HFFc6 (cell line): ENCODE measurements at regions not wholly inside any gene's neighbourhood (a gene's known extent, or its start where the extent isn't known, plus 50 kb on each side); places are given as distances from the start of the nearest gene placed in this dataset.

Experiments
- DNase-seq: peaks from one replicate; pipeline ENCODE4 v3.0.0-alpha.2; 2018
- H3K27ac Mint-ChIP-seq: 2 replicates; pipeline ENCODE4 v1.8.0; 2020; ENCODE audit warnings: mild to moderate bottlenecking, mixed read lengths
- H3K27me3 Mint-ChIP-seq: 2 replicates; pipeline ENCODE4 v1.8.0; 2021; ENCODE audit warnings: mild to moderate bottlenecking, moderate library complexity, mixed read lengths; ENCODE audit not compliant: insufficient read depth
- H3K36me3 Mint-ChIP-seq: 2 replicates; pipeline ENCODE4 v1.8.0; 2021; ENCODE audit warnings: low read depth, mixed read lengths
- H3K4me1 Mint-ChIP-seq: 2 replicates; pipeline ENCODE4 v1.8.0; 2020; ENCODE audit warnings: low read depth, mixed read lengths
- H3K4me3 Mint-ChIP-seq: 2 replicates; pipeline ENCODE4 v1.8.0; 2020; ENCODE audit warnings: mild to moderate bottlenecking, moderate library complexity, mixed read lengths
- H3K9me3 Mint-ChIP-seq: 2 replicates; pipeline ENCODE4 v1.8.0; 2020; ENCODE audit warnings: mild to moderate bottlenecking, mixed read lengths
- CTCF ChIP-seq: fragments of 200-600 bp; sonication (generic); IDR thresholded peaks from 2 replicates; pipeline ENCODE4 v1.5.0; 2021; ENCODE audit warnings: antibody characterized with exemption, mild to moderate bottlenecking

GRCh38 chr6:118401325-118401975 lies 146.6 kb upstream of the PLN start:
- Mint-ChIP-seq H3K27ac (no peak overlapping the region), H3K4me1 (no peaks in the 10 kb centered on the region), H3K27me3 (peaks cover 1% of the 10 kb centered on the region; the same call in 1 of the 2 replicates), H3K4me3 (no peak overlapping the region), H3K9me3 (no peaks in the 10 kb centered on the region), H3K36me3 (no peaks in the 10 kb centered on the region; the same call in 1 of the 2 replicates)
- no peak for TF ChIP-seq CTCF
- no peak for DNase-seq

- no peak for DNase-seq
- Mint-ChIP-seq H3K36me3 (no peaks in the 10 kb centered on the region; the same call in 1 of the 2 replicates), H3K9me3 (no peaks in the 10 kb centered on the region), H3K4me3 (no peak overlapping the region), H3K27ac (no peak overlapping the region), H3K27me3 (peaks cover 1% of the 10 kb centered on the region; the same call in 1 of the 2 replicates), H3K4me1 (no peaks in the 10 kb centered on the region)
- no peak for TF ChIP-seq CTCF
Observed at GRCh38 chr6:118403036-118403435, 145.1 kb upstream of the PLN start.

GRCh38 chr6:118408863-118409262 lies 139.2 kb upstream of the PLN start:
- no peak for TF ChIP-seq CTCF
- no peaks in the 10 kb centered on the region for H3K4me1 Mint-ChIP-seq

GRCh38 chr6:118410001-118410400 lies 138.1 kb upstream of the PLN start:
- Mint-ChIP-seq H3K4me3 (no peak overlapping the region), H3K27me3 (peaks cover 1% of the 10 kb centered on the region; the same call in 1 of the 2 replicates), H3K9me3 (no peaks in the 10 kb centered on the region; the same call in 1 of the 2 replicates), H3K4me1 (no peaks in the 10 kb centered on the region), H3K27ac (no peak overlapping the region), H3K36me3 (no peaks in the 10 kb centered on the region; the same call in 1 of the 2 replicates)
- no peak for TF ChIP-seq CTCF
- DNase-seq = no peak

More at GRCh38 chr6:118408863-118409262, 139.2 kb upstream of the PLN start:
- no peaks in the 10 kb centered on the region; the same call in 1 of the 2 replicates for H3K36me3 Mint-ChIP-seq
- no peak overlapping the region for H3K27ac Mint-ChIP-seq
- H3K4me3 Mint-ChIP-seq = no peak overlapping the region
- no peaks in the 10 kb centered on the region for H3K27me3 Mint-ChIP-seq
- no peaks in the 10 kb centered on the region; the same call in 1 of the 2 replicates for H3K9me3 Mint-ChIP-seq
- no peak for DNase-seq
